Esophagus squamous epithelium (tissue), 5 donors: ENCODE measurements at regions not wholly inside any gene's neighbourhood (a gene's known extent, or its start where the extent isn't known, plus 50 kb on each side); places are given as distances from the start of the nearest gene placed in this dataset.

Experiments used
- DNase-seq: peaks from one replicate; lab custom pipeline; 2025; lab: John Stamatoyannopoulos, UW
- H3K27ac ChIP-seq, 4 donors: fragments of 200-600 bp; sonication (generic); one replicate each; pipeline ENCODE4 v1.5.1; 2016 to 2019; ENCODE audit warnings: mild to moderate bottlenecking in 1 of 4
- H3K27me3 ChIP-seq, 4 donors: fragments of 200-600 bp; sonication (generic); 1 replicate in 3 of 4; 2 replicates in 1 of 4; pipeline versions ENCODE4 v1.5.1 to v1.6.0; 2017 to 2021; ENCODE audit warnings: antibody characterized with exemption in 1 of 4
- H3K36me3 ChIP-seq, 3 donors: fragments of 200-600 bp; sonication (generic); one replicate each; pipeline ENCODE4 v1.5.1; 2016 to 2019
- H3K4me1 ChIP-seq, 3 donors: fragments of 200-600 bp; sonication (generic); one replicate each; pipeline ENCODE4 v1.5.1; 2017 to 2019
- H3K4me3 ChIP-seq, 4 donors: fragments of 200-600 bp; sonication (generic); 1 replicate in 3 of 4; 2 replicates in 1 of 4; pipeline ENCODE4 v1.5.1; 2016 to 2019; ENCODE audit warnings: mild to moderate bottlenecking in 2 of 4, moderate library complexity in 1 of 4
- H3K9me3 ChIP-seq, 3 donors: fragments of 200-600 bp; sonication (generic); one replicate each; pipeline ENCODE4 v1.5.1; 2016 to 2019
- POLR2A ChIP-seq, 4 donors: fragments of 450-650 bp; IDR thresholded peaks; one replicate each; pipeline ENCODE4 v1.6.1; 2017; ENCODE audit warnings: antibody characterized with exemption in 4 of 4, mild to moderate bottlenecking in 4 of 4, moderate library complexity in 3 of 4
- WGBS, 2 donors: methylation state at CpG; one replicate each; pipeline ENCODE4 v1.1.5; 2018; 5-methylcytosine and 5-hydroxymethylcytosine counted together
- intact Hi-C: fragments of 100-400 bp; cut with DNase I; formaldehyde crosslinking; loops from one replicate; pipeline ENCODE4 v1.15.0; 2022
- TF ChIP-seq, protein P1 (sequence below), 6 experiments: fragments of 450-650 bp in 4 of 6; fragments of 200-600 bp in 2 of 6; sonication (generic) in 2 of 6; IDR thresholded peaks; one replicate each; pipeline ENCODE4 v1.5.1; 2016 to 2019; ENCODE audit warnings: antibody characterized with exemption in 6 of 6, mild to moderate bottlenecking in 4 of 6, moderate library complexity in 4 of 6
- donor health status: DM: yes; HTN: yes; CAD: no.

DNA sequence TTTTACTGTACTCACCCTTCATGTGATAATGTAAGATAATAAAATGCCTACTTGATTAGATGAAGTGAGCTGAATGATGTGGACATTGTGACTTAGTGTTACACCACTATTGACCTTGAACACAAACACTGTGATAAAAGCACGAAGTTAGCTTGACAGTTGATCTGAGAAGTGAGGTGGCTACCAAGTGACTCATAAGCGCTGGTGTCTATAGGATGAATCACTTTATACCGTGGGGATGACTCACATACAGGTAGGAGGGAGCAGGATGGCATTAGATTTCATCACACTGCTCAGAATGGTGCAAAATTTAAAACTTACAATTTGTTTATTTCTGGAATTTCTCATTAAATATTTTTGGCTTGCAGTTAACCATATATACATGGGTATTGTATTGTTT lies 174.7 kb upstream of the CNTN3 start:
- no peak for TF ChIP-seq POLR2A (IDR thresholded peaks at IDR 0.05)
- TF ChIP-seq, protein P1, sequence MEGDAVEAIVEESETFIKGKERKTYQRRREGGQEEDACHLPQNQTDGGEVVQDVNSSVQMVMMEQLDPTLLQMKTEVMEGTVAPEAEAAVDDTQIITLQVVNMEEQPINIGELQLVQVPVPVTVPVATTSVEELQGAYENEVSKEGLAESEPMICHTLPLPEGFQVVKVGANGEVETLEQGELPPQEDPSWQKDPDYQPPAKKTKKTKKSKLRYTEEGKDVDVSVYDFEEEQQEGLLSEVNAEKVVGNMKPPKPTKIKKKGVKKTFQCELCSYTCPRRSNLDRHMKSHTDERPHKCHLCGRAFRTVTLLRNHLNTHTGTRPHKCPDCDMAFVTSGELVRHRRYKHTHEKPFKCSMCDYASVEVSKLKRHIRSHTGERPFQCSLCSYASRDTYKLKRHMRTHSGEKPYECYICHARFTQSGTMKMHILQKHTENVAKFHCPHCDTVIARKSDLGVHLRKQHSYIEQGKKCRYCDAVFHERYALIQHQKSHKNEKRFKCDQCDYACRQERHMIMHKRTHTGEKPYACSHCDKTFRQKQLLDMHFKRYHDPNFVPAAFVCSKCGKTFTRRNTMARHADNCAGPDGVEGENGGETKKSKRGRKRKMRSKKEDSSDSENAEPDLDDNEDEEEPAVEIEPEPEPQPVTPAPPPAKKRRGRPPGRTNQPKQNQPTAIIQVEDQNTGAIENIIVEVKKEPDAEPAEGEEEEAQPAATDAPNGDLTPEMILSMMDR (IDR thresholded peaks at IDR 0.05) = no peak
- no peaks in the 10 kb centered on the region for H3K36me3 ChIP-seq
- WGBS, 2 donors = 15 to 43% methylated on average over 3 of the region's 3 CpGs
- H3K4me1 ChIP-seq = no peaks in the 10 kb centered on the region
- peaks cover 0 to 4% (median 2%) of the 10 kb centered on the region in 3 donors for H3K9me3 ChIP-seq
- no peaks in the 10 kb centered on the region for H3K27me3 ChIP-seq
- H3K27ac ChIP-seq = no peak overlapping the region
- intact Hi-C loops = no loop called here
- DNase-seq = no peak
- H3K4me3 ChIP-seq = no peak overlapping the region

DNA sequence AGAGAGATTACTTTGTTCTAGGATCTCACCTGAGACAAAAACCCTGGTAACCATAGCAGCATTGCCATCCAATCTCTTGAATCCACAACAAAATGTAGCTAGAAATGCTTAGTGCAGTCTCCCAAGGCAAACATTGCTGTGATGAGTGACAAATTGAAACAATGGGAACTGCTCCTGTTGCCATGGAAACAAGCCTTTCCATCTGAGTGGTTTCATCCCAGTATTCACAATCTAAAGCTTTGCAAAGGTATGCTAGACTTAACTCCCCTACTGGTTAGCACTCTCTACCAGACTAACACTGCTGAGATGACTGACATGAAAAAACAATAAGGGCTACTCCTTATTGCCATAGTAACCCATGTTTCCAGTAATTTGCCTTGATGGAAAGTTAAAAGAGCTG lies 172.6 kb upstream of the CNTN3 start:
- no peak for DNase-seq
- H3K27ac ChIP-seq = no peak overlapping the region
- H3K4me3 ChIP-seq = no peak overlapping the region
- H3K27me3 ChIP-seq = no peaks in the 10 kb centered on the region
- no peaks in the 10 kb centered on the region for H3K4me1 ChIP-seq
- H3K9me3 ChIP-seq = no peaks in the 10 kb centered on the region
- TF ChIP-seq POLR2A (IDR thresholded peaks at IDR 0.05) = no peak
- TF ChIP-seq, protein P1 (IDR thresholded peaks at IDR 0.05) = no peak
- H3K36me3 ChIP-seq = no peaks in the 10 kb centered on the region
- intact Hi-C loops = no loop called here

DNA sequence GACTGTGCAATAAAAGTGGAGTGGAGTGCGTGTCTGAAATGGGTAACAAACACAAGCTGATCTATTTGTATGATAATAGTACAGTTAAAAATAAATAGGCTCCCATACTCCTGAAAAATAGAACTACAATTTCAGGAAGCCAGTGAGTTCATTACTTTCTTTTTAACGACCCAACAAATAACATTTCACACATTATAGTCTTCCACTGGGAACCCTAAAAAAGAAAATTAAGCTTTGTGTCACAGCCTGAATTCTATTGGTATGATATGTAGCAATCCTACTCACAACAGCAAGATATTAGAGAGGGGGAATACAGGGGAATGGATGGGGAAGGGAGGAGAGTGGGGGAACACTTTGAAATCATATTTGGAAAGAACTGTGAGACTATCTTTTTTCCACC lies 156.9 kb upstream of the CNTN3 start:
- intact Hi-C loops = no loop called here
- Histone ChIP-seq H3K4me3 (no peak overlapping the region), H3K27ac (no peak overlapping the region), H3K36me3 (no peaks in the 10 kb centered on the region), H3K9me3 (peaks cover 0 to 4% (median 0%) of the 10 kb centered on the region in 3 donors), H3K27me3 (no peaks in the 10 kb centered on the region), H3K4me1 (no peaks in the 10 kb centered on the region)
- no peak for DNase-seq
- TF ChIP-seq, protein P1 (IDR thresholded peaks at IDR 0.05) = no peak
- TF ChIP-seq POLR2A (IDR thresholded peaks at IDR 0.05) = no peak
- 68 to 69% methylated on average over 2 of the region's 2 CpGs for WGBS, 2 donors

DNA sequence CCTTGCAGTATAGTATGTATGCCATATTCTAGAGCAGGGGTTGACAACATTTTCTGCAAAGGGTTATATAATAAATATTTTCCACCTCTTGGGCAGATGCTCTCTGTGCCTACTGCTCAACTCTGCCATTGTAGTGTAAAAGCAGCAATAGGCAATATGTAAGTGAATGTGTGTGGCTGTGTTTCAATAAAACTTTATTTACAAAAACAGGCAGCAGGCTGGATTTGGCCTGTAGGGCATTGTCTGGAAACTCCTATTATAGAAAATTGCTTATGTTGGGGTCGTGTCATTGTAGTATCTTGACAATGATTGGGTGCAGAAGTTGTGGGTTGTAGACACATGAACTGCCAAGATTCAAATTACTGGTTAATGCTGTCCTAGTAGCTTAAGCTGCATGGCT lies 153.6 kb upstream of the CNTN3 start:
- no peak overlapping the region for H3K27ac ChIP-seq
- H3K36me3 ChIP-seq = no peaks in the 10 kb centered on the region
- H3K4me3 ChIP-seq = no peak overlapping the region
- intact Hi-C loops = no loop called here
- TF ChIP-seq, protein P1 (IDR thresholded peaks at IDR 0.05) = no peak
- TF ChIP-seq POLR2A (IDR thresholded peaks at IDR 0.05) = no peak
- 0 to 42% methylated on average over 1 of the region's 1 CpG for WGBS, 2 donors
- H3K9me3 ChIP-seq = peaks cover 0 to 4% (median 0%) of the 10 kb centered on the region in 3 donors
- no peak for DNase-seq
- H3K4me1 ChIP-seq = no peaks in the 10 kb centered on the region
- H3K27me3 ChIP-seq = no peaks in the 10 kb centered on the region

DNA sequence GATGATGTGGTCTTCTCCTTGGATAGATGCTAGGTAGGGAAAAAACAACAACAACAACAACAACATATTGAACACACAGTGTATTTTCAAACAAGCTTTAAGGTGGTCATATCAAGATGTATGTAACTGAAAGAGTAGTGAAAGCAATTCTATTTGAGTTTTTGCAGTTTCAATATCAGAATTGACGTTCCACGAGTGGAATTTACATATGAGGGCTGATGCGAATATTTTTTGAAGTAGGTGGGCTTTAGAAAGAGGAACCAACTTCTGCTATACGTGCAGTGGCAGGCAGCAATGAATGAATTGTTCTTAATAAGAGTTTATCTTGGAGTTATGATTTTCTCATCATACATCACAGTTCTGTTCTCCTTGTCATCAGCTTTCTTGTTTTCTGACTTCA lies 151.9 kb upstream of the CNTN3 start:
- Histone ChIP-seq H3K27me3 (no peaks in the 10 kb centered on the region), H3K27ac (no peak overlapping the region), H3K36me3 (no peaks in the 10 kb centered on the region), H3K4me1 (no peaks in the 10 kb centered on the region), H3K9me3 (no peaks in the 10 kb centered on the region), H3K4me3 (no peak overlapping the region)
- no peak for DNase-seq
- TF ChIP-seq, protein P1 (IDR thresholded peaks at IDR 0.05) = no peak
- WGBS, 2 donors = 56 to 60% methylated on average over 4 of the region's 4 CpGs
- intact Hi-C loops = no loop called here
